RWPE2 (cell line): ENCODE measurements at regions not wholly inside any gene's neighbourhood (a gene's known extent, or its start where the extent isn't known, plus 50 kb on each side); places are given as distances from the start of the nearest gene placed in this dataset.

Experiments used
- ATAC-seq: fragments of 200-7000 bp; cut with Tn5 transposase; 3 replicates; pipeline ENCODE4 v1.9.1; 2021; ENCODE audit warnings: low read depth
- DNase-seq: peaks from one replicate; pipeline ENCODE4 v3.0.0-alpha.2; 2020; ENCODE audit warnings: low spot score
- H3K27ac ChIP-seq: fragments of 450-650 bp; 2 replicates; pipeline ENCODE4 v1.5.1; 2017; ENCODE audit warnings: mild to moderate bottlenecking; ENCODE audit not compliant: poor library complexity, severe bottlenecking
- H3K27me3 ChIP-seq: fragments of 250-450 bp; sonication (Bioruptor Pico); 2 replicates; pipeline ENCODE4 v1.5.1; 2021; ENCODE audit warnings: mild to moderate bottlenecking, moderate library complexity; ENCODE audit not compliant: insufficient read depth, poor library complexity, severe bottlenecking
- H3K36me3 ChIP-seq: fragments of 250-450 bp; sonication (Bioruptor Pico); 2 replicates; pipeline ENCODE4 v1.5.1; 2020; ENCODE audit warnings: low read depth, mild to moderate bottlenecking, moderate library complexity
- H3K4me1 ChIP-seq: fragments of 250-450 bp; sonication (Bioruptor Pico); 2 replicates; pipeline ENCODE4 v1.5.1; 2021; ENCODE audit warnings: mild to moderate bottlenecking, moderate library complexity; ENCODE audit not compliant: insufficient read depth, poor library complexity, severe bottlenecking
- H3K4me3 ChIP-seq: fragments of 250-450 bp; sonication (Bioruptor Pico); 2 replicates; pipeline ENCODE4 v1.5.1; 2021; ENCODE audit warnings: mild to moderate bottlenecking, moderate library complexity; ENCODE audit not compliant: severe bottlenecking
- H3K9me3 ChIP-seq: fragments of 250-450 bp; sonication (Bioruptor Pico); 2 replicates; pipeline ENCODE4 v1.5.1; 2021; ENCODE audit warnings: mild to moderate bottlenecking, moderate library complexity; ENCODE audit not compliant: severe bottlenecking
- TF ChIP-seq, protein P1 (sequence below): fragments of 450-650 bp; IDR thresholded peaks from one replicate; pipeline ENCODE4 v1.5.1; 2017; ENCODE audit warnings: mild to moderate bottlenecking, moderate library complexity; ENCODE audit not compliant: poor library complexity, severe bottlenecking

DNA sequence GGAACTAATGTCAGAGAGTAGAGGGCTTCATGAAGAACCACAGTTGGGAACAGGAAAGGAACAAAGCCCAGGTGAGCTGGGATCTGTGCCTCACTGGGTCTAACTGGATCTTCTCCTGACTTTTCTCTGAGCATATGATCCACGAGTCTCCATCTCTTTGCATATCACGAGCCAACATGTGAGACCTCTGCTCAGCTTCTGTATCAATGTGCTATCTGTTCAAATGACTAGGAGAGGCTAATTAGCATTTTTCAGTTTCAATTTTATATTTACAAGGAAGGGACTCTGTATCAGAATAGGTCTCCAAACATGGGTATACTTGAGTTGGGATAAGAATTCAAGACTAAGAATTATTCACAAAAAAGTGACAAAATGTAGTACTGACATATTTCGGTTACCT, 73.8 kb upstream of the SGCD start:
- no peak for DNase-seq

DNA sequence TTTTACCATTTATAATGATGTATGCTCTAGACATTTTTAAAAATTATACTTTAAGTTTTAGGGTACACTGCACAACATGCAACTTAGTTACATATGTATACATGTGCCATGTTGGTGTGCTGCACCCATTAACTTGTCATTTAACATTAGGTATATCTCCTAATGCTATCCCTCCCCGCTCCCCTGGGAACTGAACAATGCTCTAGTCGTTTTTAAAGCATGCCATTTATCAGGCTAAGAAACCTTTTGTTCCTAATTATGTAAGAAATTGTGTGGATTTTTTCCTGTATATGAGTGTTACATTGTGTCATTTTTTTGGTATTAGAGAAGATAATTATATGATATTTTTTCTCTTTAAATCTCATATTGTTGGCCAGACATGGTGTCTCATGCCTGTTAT, 72.8 kb upstream of the SGCD start:
- H3K27ac ChIP-seq, result no peak overlapping the region
- TF ChIP-seq, protein P1, sequence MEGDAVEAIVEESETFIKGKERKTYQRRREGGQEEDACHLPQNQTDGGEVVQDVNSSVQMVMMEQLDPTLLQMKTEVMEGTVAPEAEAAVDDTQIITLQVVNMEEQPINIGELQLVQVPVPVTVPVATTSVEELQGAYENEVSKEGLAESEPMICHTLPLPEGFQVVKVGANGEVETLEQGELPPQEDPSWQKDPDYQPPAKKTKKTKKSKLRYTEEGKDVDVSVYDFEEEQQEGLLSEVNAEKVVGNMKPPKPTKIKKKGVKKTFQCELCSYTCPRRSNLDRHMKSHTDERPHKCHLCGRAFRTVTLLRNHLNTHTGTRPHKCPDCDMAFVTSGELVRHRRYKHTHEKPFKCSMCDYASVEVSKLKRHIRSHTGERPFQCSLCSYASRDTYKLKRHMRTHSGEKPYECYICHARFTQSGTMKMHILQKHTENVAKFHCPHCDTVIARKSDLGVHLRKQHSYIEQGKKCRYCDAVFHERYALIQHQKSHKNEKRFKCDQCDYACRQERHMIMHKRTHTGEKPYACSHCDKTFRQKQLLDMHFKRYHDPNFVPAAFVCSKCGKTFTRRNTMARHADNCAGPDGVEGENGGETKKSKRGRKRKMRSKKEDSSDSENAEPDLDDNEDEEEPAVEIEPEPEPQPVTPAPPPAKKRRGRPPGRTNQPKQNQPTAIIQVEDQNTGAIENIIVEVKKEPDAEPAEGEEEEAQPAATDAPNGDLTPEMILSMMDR, result no peak
- no peaks in the 10 kb centered on the region for H3K27me3 ChIP-seq
- ATAC-seq, result no peak
- H3K36me3 ChIP-seq, result no peaks in the 10 kb centered on the region
- DNase-seq, result no peak
- H3K4me1 ChIP-seq, result no peaks in the 10 kb centered on the region
- H3K9me3 ChIP-seq, result peaks cover 4% of the 10 kb centered on the region
- no peak overlapping the region for H3K4me3 ChIP-seq

More for the DNA sequence above, 73.8 kb upstream of the SGCD start:
- no peaks in the 10 kb centered on the region for H3K4me1 ChIP-seq
- H3K4me3 ChIP-seq, result no peak overlapping the region
- no peak for ATAC-seq
- H3K27ac ChIP-seq, result no peak overlapping the region
- H3K9me3 ChIP-seq, result peaks cover 4% of the 10 kb centered on the region
- no peaks in the 10 kb centered on the region for H3K27me3 ChIP-seq
- TF ChIP-seq, protein P1, result no peak
- no peaks in the 10 kb centered on the region for H3K36me3 ChIP-seq

DNA sequence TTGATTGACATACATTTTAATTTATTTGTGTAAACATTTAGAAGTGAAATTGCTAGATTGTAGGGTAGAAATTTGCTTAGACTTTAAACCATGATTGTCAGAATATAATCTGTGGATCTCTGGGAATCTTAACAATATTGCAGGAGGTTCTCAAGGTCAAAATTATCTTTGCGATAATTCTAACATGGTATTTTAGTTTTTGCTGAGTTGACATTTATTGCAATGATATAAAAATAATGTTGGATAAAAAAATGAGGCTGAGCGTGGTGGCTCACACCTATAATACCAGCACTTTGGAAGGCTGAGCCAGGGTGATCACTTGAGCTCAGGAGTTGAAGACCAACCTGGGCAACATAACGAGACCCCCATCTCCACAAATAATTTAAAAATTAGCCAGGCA, 70.3 kb upstream of the SGCD start:
- Histone ChIP-seq H3K4me3 (no peak overlapping the region), H3K27ac (no peak overlapping the region), H3K4me1 (no peaks in the 10 kb centered on the region), H3K36me3 (no peaks in the 10 kb centered on the region), H3K27me3 (no peaks in the 10 kb centered on the region), H3K9me3 (peaks cover 4% of the 10 kb centered on the region)
- DNase-seq (no peak), ATAC-seq (no peak)
- TF ChIP-seq, protein P1, result no peak

DNA sequence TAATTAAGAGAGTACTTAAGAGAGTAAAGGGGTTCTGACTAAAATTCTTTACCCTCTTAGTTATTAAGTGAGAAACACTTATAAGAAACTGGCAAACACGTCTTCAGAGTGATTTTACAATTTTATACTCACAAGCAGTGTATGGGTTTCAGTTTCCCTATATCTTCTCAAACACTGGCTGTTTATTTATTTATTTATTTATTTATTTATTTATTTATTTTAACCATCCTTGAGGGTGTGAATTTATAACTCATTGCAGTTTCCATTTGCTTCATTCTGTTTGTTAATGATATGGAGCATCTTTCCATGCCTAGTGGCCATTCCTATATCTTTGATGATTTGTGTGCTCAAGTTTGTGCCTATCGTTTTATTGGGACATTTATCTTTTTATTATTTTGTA, 68.0 kb upstream of the SGCD start:
- H3K27me3 ChIP-seq, result no peaks in the 10 kb centered on the region
- no peaks in the 10 kb centered on the region for H3K36me3 ChIP-seq
- TF ChIP-seq, protein P1, result no peak
- no peak for DNase-seq
- no peak overlapping the region for H3K27ac ChIP-seq
- no peak for ATAC-seq
- no peaks in the 10 kb centered on the region for H3K4me1 ChIP-seq
- peaks cover 4% of the 10 kb centered on the region for H3K9me3 ChIP-seq
- no peak overlapping the region for H3K4me3 ChIP-seq

DNA sequence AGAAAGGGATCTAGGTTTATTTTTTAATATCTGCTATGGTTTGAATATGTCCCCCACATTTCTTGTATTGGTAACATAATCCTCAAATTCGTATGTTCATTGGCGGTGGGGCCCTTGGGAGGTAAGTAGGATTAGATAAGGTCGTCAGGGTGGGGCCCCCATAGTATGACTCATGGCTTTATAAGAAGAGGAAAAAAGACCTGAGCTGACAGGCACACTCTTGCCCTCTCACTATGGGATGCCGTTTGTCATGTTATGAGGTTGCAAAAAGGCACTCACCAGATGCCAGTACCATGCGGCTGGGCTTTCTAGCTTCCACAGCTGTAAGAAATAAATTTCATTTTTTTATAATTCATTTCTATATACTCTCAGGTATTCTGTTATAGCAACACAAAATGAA, 67.3 kb upstream of the SGCD start:
- H3K36me3 ChIP-seq, result no peaks in the 10 kb centered on the region
- no peaks in the 10 kb centered on the region for H3K4me1 ChIP-seq
- H3K4me3 ChIP-seq, result no peak overlapping the region
- H3K27ac ChIP-seq, result no peak overlapping the region
- H3K9me3 ChIP-seq, result peaks cover 4% of the 10 kb centered on the region
- H3K27me3 ChIP-seq, result no peaks in the 10 kb centered on the region
- TF ChIP-seq, protein P1, result no peak
- ATAC-seq (no peak), DNase-seq (no peak)
